ENCODE measurements at regions not wholly inside any gene's neighbourhood (a gene's known extent, or its start where the extent isn't known, plus 50 kb on each side); places are given as distances from the start of the nearest gene placed in this dataset.

GRCh38 chr6:53989504-53989903 lies 121.7 kb upstream of the MLIP start:
- TF ChIP-seq CTCF (IDR thresholded peaks at IDR 0.05; ENCODE audit: insufficient read depth, low read length) = no peak
- no peak for DNase-seq (ENCODE audit: low read depth)

GRCh38 chr6:53992522-53992921 lies 118.7 kb upstream of the MLIP start:
- no peak for DNase-seq (ENCODE audit: low read depth)
- TF ChIP-seq CTCF (IDR thresholded peaks at IDR 0.05; ENCODE audit: insufficient read depth, low read length) = no peak
- H3K4me3 ChIP-seq (ENCODE audit: low read depth, low read length) = no peak overlapping the region

More at GRCh38 chr6:53989504-53989903, 121.7 kb upstream of the MLIP start:
- H3K4me3 ChIP-seq (ENCODE audit: low read depth, low read length) = no peak overlapping the region

GRCh38 chr6:53994201-53994600 lies 117.0 kb upstream of the MLIP start:
- DNase-seq (ENCODE audit: low read depth) = no peak
- no peak for TF ChIP-seq CTCF (IDR thresholded peaks at IDR 0.05; ENCODE audit: insufficient read depth, low read length)
- no peak overlapping the region for H3K4me3 ChIP-seq (ENCODE audit: low read depth, low read length)

- no peak for DNase-seq (ENCODE audit: low read depth)
- no peak for TF ChIP-seq CTCF (IDR thresholded peaks at IDR 0.05; ENCODE audit: insufficient read depth, low read length)
- H3K4me3 ChIP-seq (ENCODE audit: low read depth, low read length) = no peak overlapping the region
Observed at GRCh38 chr6:53995935-53996334, 115.3 kb upstream of the MLIP start.

- H3K4me3 ChIP-seq (ENCODE audit: low read depth, low read length) = no peak overlapping the region
- DNase-seq (ENCODE audit: low read depth) = no peak
- no peak for TF ChIP-seq CTCF (IDR thresholded peaks at IDR 0.05; ENCODE audit: insufficient read depth, low read length)
Observed at GRCh38 chr6:53998303-53998702, 112.9 kb upstream of the MLIP start.

GRCh38 chr6:53999088-53999755 lies 112.0 kb upstream of the MLIP start:
- no peak for DNase-seq (ENCODE audit: low read depth)
- H3K4me3 ChIP-seq (ENCODE audit: low read depth, low read length) = no peak overlapping the region
- no peak for TF ChIP-seq CTCF (IDR thresholded peaks at IDR 0.05; ENCODE audit: insufficient read depth, low read length)

- no peak for TF ChIP-seq CTCF (IDR thresholded peaks at IDR 0.05; ENCODE audit: insufficient read depth, low read length)
- DNase-seq (ENCODE audit: low read depth) = no peak
- H3K4me3 ChIP-seq (ENCODE audit: low read depth, low read length) = no peak overlapping the region
Observed at GRCh38 chr6:54002116-54002515, 109.1 kb upstream of the MLIP start.

Measured in fibroblast of the aortic adventitia (primary cell).